Stimulated activated CD8-positive, alpha-beta memory T cell treated with anti-CD3 and anti-CD28 coated beads, Interleukin-12 subunit alpha, Interleukin-12 subunit beta, amount 100 ng/mL, for 1 hour (primary cell): ENCODE measurements at regions not wholly inside any gene's neighbourhood (a gene's known extent, or its start where the extent isn't known, plus 50 kb on each side); places are given as distances from the start of the nearest gene placed in this dataset.
"Not testable (repeated sequence)": the region's sequence is repeated elsewhere in the genome, so short reads cannot be mapped to it uniquely, and the experiment has no call there.

Experiments
- DNase-seq: peaks from one replicate; pipeline ENCODE4 v3.0.0-alpha.2; 2020; ENCODE audit warnings: low read depth

DNA sequence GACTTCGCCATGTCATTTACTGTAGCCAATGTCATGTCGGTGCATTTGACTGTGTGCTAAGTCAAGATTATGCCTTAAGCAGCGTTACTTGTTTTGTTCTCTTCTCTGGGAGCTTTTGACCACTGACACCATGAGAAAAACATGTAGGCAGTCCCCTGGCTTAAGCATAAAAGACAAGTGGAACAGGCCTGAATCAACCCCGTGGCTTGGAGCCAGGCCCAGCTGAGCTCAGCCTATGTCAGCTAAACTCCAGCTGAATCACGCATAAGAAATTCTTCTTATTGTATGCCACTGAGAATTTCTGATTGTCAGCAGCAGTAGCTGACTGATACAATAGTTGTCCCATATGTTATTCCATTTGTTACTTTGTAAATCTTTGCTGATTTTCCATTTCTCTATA is 261.9 kb downstream of the CBLL2 start:
- DNase-seq, result no peak

- no peak for DNase-seq
Observed at GRCh38 chrX:22536746-22537304, 264.1 kb downstream of the CBLL2 start.

DNA sequence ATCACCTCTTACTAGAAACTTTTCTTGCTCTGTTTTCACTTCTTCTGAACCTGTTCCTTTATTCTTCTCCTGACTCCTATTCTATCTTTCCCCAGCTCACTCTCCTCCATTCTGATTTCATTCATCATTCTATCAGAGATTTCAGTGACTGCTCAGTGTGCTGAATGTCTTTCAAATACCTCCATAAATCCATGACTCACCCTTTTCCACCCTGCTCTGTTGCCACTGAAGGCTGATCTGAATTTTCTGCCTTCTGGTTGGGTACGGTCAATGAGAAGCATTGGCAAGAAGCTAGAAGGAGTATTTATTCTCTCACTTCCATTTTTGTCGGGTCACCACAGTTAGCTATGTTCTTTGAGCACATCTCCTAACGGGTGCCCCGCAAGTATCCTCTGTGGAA is 265.9 kb downstream of the CBLL2 start:
- DNase-seq, result no peak

DNA sequence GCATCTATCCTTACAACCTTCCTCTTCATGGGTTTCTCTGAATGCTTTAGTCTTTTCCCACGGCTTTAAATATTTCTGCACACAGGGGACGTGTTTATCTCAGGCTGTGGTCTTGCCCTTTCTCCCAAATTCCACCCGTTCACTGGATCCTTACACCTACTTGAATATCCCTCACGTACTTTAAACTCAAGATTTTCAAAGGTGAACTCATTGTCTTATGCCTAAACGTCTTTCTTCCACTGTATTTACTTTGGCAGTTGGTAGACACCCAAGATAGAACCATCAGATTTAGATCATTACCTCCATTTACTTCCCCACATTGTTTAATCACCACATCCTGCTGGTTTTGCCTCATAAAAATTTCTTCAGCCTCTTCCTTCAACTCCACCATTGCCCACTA is 269.2 kb downstream of the CBLL2 start:
- DNase-seq, result no peak

- DNase-seq, result no peak
Observed at GRCh38 chrX:22542641-22543040, 269.9 kb downstream of the CBLL2 start.

GRCh38 chrX:22559506-22559905 is 286.8 kb downstream of the CBLL2 start:
- no peak for DNase-seq

DNA sequence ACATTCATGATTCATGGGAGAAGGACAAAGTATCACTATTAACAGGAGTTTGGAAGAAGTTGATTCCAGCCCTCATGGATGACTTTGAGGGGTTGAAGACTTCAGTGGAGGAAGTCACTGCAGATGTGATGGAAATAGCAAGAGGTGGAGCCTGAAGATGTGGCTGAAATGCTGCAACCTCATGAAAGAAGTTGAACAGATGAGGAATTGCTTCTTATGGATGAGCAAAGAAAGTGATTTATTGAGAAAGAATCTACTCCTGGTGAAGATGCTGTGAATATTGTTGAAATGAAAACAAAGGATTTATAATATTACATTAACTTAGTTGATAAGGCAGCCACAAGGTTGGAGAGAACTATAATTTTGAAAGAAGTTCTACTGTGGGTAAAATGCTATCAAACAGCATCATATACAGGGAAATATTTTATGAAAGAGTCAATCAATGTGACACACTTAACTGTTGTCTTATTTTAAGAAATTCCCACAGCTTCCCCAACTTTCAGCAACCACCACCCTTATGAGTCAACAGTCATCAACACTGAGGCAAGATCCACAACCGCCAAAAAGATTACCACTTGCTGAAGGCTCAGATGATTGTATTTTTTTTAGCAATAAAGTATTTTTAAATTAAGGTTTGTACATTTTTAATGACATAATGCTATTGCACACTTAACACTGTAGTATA is 302.6 kb downstream of the CBLL2 start:
- no peak for DNase-seq

GRCh38 chrX:22577181-22577580 is 304.5 kb downstream of the CBLL2 start:
- DNase-seq, result no peak

DNA sequence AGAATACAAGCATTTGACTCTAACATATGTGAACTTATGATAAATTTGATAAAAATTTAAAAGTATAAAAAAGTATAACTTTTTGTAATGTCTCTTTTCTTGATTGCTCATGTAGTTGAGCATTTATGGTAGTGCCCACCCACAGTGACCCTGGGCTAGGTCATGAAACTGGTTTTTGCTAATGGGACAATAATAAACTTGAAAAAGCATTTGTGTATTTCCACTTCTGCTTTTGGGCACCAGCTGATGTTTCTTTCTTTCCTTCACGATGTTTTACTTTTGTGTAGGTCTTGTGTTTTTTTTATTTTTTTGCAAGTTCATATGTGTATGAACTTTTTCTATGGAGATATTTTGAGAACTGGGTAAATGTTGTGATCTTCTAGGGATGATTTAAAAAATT is 313.1 kb downstream of the CBLL2 start:
- no peak for DNase-seq

- DNase-seq, result no peak
Observed at GRCh38 chrX:22589845-22590244, 317.1 kb downstream of the CBLL2 start.

DNA sequence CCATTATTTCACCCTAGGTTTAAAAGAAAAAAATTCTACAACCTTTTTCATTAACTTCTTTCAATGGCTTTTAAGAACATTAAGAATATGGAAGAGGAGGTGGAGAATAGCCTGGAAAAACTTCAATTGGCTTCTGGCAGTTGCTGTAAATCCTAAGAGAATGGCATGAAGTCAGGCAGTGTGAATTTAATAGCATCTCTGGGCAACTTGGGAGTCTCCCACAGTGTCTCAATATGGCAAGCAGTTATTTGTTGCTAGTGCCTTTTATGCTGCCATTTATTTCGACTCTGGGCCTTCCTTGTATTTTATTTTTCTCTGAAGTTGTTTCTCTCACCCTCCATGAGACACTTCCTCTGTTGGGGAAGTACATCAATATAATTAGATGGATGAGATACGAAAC is 322.1 kb downstream of the CBLL2 start:
- DNase-seq, result no peak

DNA sequence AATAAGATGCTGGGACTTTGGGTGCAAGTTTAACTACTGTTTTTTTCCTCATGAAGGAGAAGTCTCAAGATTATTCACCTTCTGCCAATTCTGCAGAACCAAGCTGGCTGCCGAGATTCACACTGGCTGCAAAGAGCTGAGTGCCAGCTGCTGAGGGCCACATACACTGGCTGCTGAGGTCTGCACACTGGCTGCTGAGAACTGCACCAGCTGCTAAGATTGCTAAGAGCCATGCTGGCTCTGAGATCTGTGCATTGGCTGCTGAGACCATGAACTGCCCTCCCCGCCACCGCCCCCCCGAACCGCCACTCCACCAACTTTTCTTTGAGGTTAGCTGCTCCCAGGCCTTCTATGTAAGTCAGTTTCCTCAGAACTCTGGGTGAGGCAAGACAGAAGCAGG is 330.3 kb downstream of the CBLL2 start:
- no peak for DNase-seq

DNA sequence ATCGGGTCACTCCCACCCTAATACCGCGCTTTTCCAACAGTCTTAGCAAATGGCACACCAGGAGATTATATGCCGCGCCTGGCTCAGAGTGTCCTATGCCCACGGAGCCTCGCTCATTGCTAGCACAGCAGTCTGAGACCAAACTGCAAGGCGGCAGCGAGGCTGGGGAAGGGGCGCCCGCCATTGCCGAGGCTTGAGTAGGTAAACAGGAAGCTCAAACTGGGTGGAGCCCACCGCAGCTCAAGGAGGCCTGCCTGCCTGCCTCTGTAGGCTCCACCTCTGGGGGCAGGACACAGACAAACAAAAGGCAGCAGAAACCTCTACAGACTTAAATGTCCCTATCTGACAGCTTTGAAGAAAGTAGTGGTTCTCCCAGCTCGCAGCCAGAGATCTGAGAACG is 336.7 kb downstream of the CBLL2 start:
- not testable (repeated sequence) for DNase-seq

GRCh38 chrX:22616867-22617266 is 344.2 kb downstream of the CBLL2 start:
- DNase-seq, result no peak

GRCh38 chrX:22627576-22627975 is 354.9 kb downstream of the CBLL2 start:
- no peak for DNase-seq

DNA sequence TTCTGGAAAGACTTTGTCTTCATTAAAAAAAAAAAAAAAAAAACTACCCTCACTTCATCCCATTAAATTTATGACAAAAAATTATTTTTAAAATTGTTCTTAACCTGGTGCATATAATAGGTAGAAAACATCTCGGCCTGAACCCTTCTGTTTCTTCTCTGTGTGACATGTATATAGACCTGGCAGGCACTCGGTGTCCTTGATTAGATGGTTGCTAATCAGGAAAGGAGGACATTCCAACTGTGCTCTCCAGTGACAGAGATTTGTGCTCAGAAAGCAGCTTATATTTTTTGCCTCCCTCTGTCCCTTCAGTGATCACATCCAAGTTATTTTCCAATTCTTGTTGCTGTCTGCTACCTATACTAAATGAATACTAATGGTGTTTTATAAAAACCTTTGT is 355.6 kb downstream of the CBLL2 start:
- DNase-seq, result no peak

- no peak for DNase-seq
Observed at GRCh38 chrX:22629105-22629725, 356.5 kb downstream of the CBLL2 start.

GRCh38 chrX:22634083-22634482 is 361.4 kb downstream of the CBLL2 start:
- no peak for DNase-seq

DNA sequence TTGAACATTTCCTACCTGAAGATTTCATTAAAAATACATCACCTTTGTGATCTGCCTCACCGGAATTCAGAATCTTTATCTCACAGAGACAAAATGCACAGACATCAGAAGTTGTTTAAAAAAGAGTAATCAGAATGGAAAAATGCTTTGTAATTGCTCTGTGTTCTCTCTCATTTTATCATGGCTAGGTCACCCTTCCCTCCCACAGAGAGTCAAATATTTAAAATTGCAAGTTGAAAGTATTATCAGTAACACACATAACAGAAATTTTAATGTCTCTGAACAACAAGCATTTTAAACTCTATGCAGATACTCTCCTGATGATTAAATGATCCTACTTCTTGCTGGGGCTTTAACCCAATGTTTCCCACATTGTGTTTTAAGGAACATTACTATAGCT is 362.0 kb downstream of the CBLL2 start:
- DNase-seq, result no peak

DNA sequence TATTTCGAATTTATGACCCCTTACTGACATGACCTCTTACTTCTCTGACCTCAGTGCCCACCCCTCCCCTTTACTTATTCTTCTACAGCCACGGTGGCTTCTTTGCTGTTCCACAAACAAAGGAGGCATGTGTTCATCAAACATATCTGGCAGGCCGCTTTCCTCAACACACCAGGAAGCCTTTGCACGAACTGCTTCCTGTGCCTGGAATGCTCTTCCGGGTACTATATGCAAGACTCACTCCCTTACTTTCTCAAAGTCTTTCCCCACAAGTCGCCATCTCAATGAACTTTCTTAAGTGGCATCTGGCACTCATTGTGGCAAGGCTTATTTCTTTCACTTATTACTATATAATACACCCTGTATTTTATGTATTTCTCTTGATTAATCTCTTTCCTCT is 351.5 kb upstream of the DDX53 start:
- DNase-seq, result no peak

GRCh38 chrX:22650691-22651090 is 349.1 kb upstream of the DDX53 start:
- no peak for DNase-seq

DNA sequence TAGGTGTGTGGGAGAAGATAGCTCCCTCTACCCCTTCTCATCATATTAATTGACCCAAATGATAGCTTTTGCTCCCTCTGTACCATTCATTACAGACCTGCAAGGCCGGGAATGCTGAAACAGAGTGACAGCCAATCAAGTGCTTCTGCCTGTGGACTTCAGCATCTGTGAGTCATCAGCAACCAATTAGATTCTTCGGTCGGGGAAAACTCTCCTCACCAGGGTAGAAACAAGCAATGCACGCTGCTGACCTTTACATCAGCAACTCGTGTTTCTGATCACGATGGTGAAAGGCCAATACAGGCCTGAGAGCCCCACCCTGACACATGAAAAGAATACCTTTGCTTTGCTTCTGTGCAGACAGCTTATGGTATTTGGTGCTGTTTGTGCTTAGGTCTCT is 347.2 kb upstream of the DDX53 start:
- DNase-seq, result no peak

DNA sequence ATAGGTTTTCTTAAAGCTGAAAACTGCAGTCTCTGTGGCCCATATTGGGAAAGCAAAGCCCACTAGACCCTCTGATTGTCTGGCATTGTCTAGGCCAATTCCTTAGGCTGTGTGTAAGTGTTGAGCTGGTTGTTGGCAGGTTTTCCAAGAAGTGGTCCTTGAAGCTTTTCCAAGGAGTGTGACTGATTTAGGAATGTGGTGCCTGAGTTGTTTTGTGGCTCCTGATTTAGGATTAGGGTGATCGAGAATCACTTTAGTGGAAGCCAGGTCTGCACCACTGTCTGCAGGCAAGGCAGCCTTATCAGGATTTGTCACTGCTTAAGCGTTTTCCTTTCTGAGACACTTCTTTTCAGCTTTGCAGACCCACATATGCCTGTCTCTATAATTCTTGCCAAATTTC is 339.0 kb upstream of the DDX53 start:
- no peak for DNase-seq

DNA sequence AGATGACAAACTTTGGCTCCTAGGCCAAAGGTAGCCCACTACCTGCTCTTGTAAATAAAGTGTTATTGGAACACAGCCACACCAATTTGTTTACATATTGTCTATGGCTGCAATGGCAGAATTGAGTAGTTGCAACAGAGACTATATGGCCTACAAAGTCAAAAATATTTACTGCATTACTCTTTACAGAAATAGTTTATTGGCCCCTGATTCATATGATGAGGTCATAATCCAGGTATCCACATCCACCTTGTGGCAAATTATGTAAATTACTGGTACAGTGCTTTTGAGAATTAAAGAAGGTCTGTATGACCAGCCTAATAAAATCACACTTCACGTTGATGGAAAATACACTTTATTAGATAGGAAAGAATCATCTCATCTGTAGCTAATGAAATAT is 337.0 kb upstream of the DDX53 start:
- DNase-seq, result no peak
